ENCODE measurements at regions not wholly inside any gene's neighbourhood (a gene's known extent, or its start where the extent isn't known, plus 50 kb on each side); places are given as distances from the start of the nearest gene placed in this dataset.

- no peak for TF ChIP-seq EP300 (IDR thresholded peaks at IDR 0.05)
- TF ChIP-seq POLR2AphosphoS5 (IDR thresholded peaks at IDR 0.05): no peak
These were observed 65.2 kb upstream of the TARBP1 start for GRCh38 chr1:234544087-234544579.

Measured in upper lobe of left lung (tissue), 4 donors.